Neural progenitor cell (in vitro differentiated cells): ENCODE measurements at regions not wholly inside any gene's neighbourhood (a gene's known extent, or its start where the extent isn't known, plus 50 kb on each side); places are given as distances from the start of the nearest gene placed in this dataset.

Source experiments
- DNase-seq: peaks from one replicate; pipeline ENCODE4 v3.0.0-alpha.2; 2016; ENCODE audit warnings: low spot score
- H2AFZ ChIP-seq: fragments of 200-600 bp; sonication (generic); replicated peaks from 2 replicates; pipeline ENCODE4 v1.6.1; 2016; ENCODE audit warnings: antibody characterized with exemption
- H3F3A ChIP-seq: fragments of 200-600 bp; sonication (generic); 2 replicates; pipeline ENCODE4 v1.6.1; 2016; ENCODE audit warnings: antibody characterized with exemption, low read depth
- H3K27ac ChIP-seq: fragments of 200-600 bp; sonication (generic); 2 replicates; pipeline ENCODE4 v1.5.1; 2016; ENCODE audit warnings: mild to moderate bottlenecking
- H3K27me3 ChIP-seq: fragments of 200-600 bp; sonication (generic); 2 replicates; pipeline ENCODE4 v1.6.1; 2016; ENCODE audit warnings: mild to moderate bottlenecking, moderate library complexity
- H3K36me3 ChIP-seq: fragments of 200-600 bp; sonication (generic); 2 replicates; pipeline ENCODE4 v1.5.1; 2016
- H3K4me1 ChIP-seq: fragments of 200-600 bp; sonication (generic); 2 replicates; pipeline ENCODE4 v1.6.1; 2016; ENCODE audit warnings: mixed run types
- H3K4me2 ChIP-seq: fragments of 200-600 bp; sonication (generic); 2 replicates; pipeline ENCODE4 v1.6.1; 2016
- H3K4me3 ChIP-seq: fragments of 200-600 bp; sonication (generic); 2 replicates; pipeline ENCODE4 v1.5.1; 2016
- H3K79me2 ChIP-seq: fragments of 200-600 bp; sonication (generic); 2 replicates; pipeline ENCODE4 v1.6.1; 2016; ENCODE audit warnings: low read depth
- H3K9ac ChIP-seq: fragments of 200-600 bp; sonication (generic); 2 replicates; pipeline ENCODE4 v1.6.1; 2016
- H3K9me3 ChIP-seq: fragments of 200-600 bp; sonication (generic); 2 replicates; pipeline ENCODE4 v1.5.1; 2016; ENCODE audit warnings: low read depth
- H4K20me1 ChIP-seq: fragments of 200-600 bp; sonication (generic); 2 replicates; pipeline ENCODE4 v1.6.1; 2016; ENCODE audit warnings: low read depth
- H3K27ac Mint-ChIP-seq: 3 replicates; pipeline ENCODE4 v1.8.0; 2021; ENCODE audit warnings: mixed read lengths
- H3K27me3 Mint-ChIP-seq: 2 replicates; pipeline ENCODE4 v1.8.0; 2022; ENCODE audit warnings: low read depth, mild to moderate bottlenecking, inconsistent platforms, moderate library complexity, mixed read lengths; ENCODE audit not compliant: insufficient read depth
- H3K36me3 Mint-ChIP-seq: 3 replicates; pipeline ENCODE4 v1.8.0; 2021; ENCODE audit warnings: mixed read lengths
- H3K4me1 Mint-ChIP-seq: 3 replicates; pipeline ENCODE4 v1.8.0; 2021; ENCODE audit warnings: mixed read lengths
- H3K4me3 Mint-ChIP-seq: 3 replicates; pipeline ENCODE4 v1.8.0; 2021; ENCODE audit warnings: mild to moderate bottlenecking, moderate library complexity, mixed read lengths
- H3K9me3 Mint-ChIP-seq: 3 replicates; pipeline ENCODE4 v1.8.0; 2020; ENCODE audit warnings: mixed read lengths
- EZH2 ChIP-seq: fragments of 200-600 bp; sonication (generic); IDR thresholded peaks from 2 replicates; pipeline ENCODE4 v1.6.1; 2017; ENCODE audit warnings: antibody characterized with exemption, mild to moderate bottlenecking, moderate library complexity
- EZH2phosphoT487 ChIP-seq: fragments of 200-600 bp; sonication (generic); IDR thresholded peaks from 2 replicates; pipeline ENCODE4 v1.6.1; 2017; ENCODE audit warnings: antibody characterized with exemption
- TF ChIP-seq, protein P1 (sequence below): fragments of 200-600 bp; sonication (generic); IDR thresholded peaks from 2 replicates; pipeline ENCODE4 v1.5.1; 2017; ENCODE audit warnings: antibody characterized with exemption, mild to moderate bottlenecking

DNA sequence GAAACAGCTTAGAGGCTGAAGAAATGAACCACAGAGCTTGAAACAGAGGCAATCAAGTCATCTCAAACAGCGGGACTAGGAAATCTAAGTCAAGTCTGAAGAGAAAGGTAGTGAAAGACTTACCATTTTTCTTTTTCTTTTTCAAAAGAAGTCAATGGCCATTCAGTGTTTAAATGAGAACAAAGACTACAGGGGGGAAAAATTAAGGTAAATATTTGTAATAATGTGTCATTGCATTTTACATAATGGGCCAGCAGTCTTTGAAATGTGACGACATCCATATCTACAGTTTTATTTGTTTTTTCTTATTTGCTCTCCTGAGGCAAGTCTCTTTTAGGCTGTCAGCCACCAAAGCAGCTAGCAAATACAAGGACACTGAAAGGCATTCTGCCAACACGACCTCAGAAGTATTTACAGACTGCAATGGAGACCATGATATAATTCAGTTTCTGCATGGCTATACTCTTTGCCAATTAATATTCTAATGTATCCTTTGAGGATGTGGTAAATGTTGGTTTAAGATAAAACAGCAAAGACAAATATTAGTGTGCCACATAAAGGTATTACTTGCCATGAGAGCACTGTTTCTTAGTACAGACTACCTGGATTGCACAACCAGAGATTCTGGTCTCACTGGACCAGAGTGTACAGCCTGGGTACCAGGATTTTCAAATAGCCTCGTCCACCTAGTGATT lies 307.0 kb upstream of the THBS1 start:
- no peak overlapping the region for H3K27ac ChIP-seq
- H3K27ac Mint-ChIP-seq, result no peak overlapping the region
- H3K4me1 Mint-ChIP-seq, result no peaks in the 10 kb centered on the region
- H3K9ac ChIP-seq, result no peak overlapping the region
- H3K4me1 ChIP-seq, result no peaks in the 10 kb centered on the region
- H3F3A ChIP-seq, result no peaks in the 10 kb centered on the region
- DNase-seq, result no peak
- no peak overlapping the region for H2AFZ ChIP-seq
- no peaks in the 10 kb centered on the region for H3K36me3 ChIP-seq
- H3K9me3 Mint-ChIP-seq, result no peaks in the 10 kb centered on the region
- H3K4me3 Mint-ChIP-seq, result no peak overlapping the region
- no peaks in the 10 kb centered on the region for H3K36me3 Mint-ChIP-seq
- no peak overlapping the region for H3K4me3 ChIP-seq
- no peak for TF ChIP-seq EZH2phosphoT487
- TF ChIP-seq EZH2, result no peak
- no peaks in the 10 kb centered on the region for H3K27me3 ChIP-seq
- no peaks in the 10 kb centered on the region for H3K9me3 ChIP-seq
- H4K20me1 ChIP-seq, result no peaks in the 10 kb centered on the region
- H3K79me2 ChIP-seq, result no peaks in the 10 kb centered on the region
- H3K27me3 Mint-ChIP-seq, result peaks cover 2% of the 10 kb centered on the region
- no peak overlapping the region for H3K4me2 ChIP-seq

DNA sequence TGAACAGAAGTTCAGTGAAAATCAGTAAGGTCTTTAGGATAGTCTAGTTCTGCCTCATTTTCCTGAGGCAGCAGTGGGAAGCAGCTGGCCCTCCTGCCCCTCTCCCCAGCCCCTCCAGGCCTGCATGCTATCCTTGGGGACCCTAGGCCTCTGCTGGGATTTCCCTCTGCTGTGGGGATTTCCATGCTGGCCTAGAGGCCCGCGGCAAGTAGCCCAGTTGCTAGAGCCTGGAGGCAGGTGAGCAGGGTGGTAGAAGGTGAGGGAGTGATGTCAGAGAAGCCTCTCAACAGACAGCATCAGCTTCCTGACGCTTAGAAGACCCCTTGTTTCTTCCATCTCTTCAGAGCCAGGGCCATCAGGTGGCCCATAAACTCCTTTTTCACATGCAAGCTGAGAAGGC lies 305.8 kb upstream of the THBS1 start:
- TF ChIP-seq EZH2 (no peak), EZH2phosphoT487 (no peak)
- TF ChIP-seq, protein P1, sequence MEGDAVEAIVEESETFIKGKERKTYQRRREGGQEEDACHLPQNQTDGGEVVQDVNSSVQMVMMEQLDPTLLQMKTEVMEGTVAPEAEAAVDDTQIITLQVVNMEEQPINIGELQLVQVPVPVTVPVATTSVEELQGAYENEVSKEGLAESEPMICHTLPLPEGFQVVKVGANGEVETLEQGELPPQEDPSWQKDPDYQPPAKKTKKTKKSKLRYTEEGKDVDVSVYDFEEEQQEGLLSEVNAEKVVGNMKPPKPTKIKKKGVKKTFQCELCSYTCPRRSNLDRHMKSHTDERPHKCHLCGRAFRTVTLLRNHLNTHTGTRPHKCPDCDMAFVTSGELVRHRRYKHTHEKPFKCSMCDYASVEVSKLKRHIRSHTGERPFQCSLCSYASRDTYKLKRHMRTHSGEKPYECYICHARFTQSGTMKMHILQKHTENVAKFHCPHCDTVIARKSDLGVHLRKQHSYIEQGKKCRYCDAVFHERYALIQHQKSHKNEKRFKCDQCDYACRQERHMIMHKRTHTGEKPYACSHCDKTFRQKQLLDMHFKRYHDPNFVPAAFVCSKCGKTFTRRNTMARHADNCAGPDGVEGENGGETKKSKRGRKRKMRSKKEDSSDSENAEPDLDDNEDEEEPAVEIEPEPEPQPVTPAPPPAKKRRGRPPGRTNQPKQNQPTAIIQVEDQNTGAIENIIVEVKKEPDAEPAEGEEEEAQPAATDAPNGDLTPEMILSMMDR, result no peak
- no peaks in the 10 kb centered on the region for H3K79me2 ChIP-seq
- Mint-ChIP-seq H3K27me3 (peaks cover 2% of the 10 kb centered on the region), H3K4me1 (no peaks in the 10 kb centered on the region), H3K4me3 (no peak overlapping the region), H3K27ac (no peak overlapping the region), H3K36me3 (no peaks in the 10 kb centered on the region), H3K9me3 (no peaks in the 10 kb centered on the region)
- H2AFZ ChIP-seq, result peak overlapping the region; percentile 74
- H3K4me1 ChIP-seq, result no peaks in the 10 kb centered on the region
- H4K20me1 ChIP-seq, result no peaks in the 10 kb centered on the region
- DNase-seq, result no peak
- no peak overlapping the region for H3K9ac ChIP-seq
- H3F3A ChIP-seq, result no peaks in the 10 kb centered on the region
- no peak overlapping the region for H3K27ac ChIP-seq
- no peaks in the 10 kb centered on the region for H3K27me3 ChIP-seq
- no peak overlapping the region for H3K4me2 ChIP-seq
- no peaks in the 10 kb centered on the region for H3K9me3 ChIP-seq
- no peak overlapping the region for H3K4me3 ChIP-seq
- no peaks in the 10 kb centered on the region for H3K36me3 ChIP-seq

DNA sequence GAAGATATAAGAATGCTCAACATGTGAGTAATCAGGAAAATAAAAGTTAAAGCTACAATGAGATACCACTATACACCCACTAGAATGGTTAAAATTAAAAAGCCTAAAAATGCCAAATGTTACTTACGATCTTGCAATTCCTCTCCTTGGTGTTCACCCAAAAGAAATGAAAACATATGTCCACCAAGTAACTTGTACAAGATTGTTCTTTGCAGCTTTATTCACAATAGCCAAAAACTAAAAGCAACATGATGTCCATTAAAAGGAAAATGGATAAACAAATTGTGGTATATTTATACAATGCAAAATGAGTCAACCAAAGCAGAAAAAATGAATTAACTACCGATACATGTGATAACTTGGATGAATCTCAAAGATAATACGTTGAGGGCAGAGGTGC lies 301.6 kb upstream of the THBS1 start:
- H3K36me3 Mint-ChIP-seq, result no peaks in the 10 kb centered on the region
- H3K9me3 Mint-ChIP-seq, result peaks cover 4% of the 10 kb centered on the region
- Histone ChIP-seq H3K79me2 (no peaks in the 10 kb centered on the region), H3K4me2 (no peak overlapping the region), H3K9me3 (no peaks in the 10 kb centered on the region), H3K27me3 (no peaks in the 10 kb centered on the region), H3K27ac (no peak overlapping the region), H3F3A (no peaks in the 10 kb centered on the region), H3K9ac (no peak overlapping the region), H3K4me3 (no peak overlapping the region), H3K4me1 (no peaks in the 10 kb centered on the region), H2AFZ (no peak overlapping the region), H4K20me1 (no peaks in the 10 kb centered on the region), H3K36me3 (no peaks in the 10 kb centered on the region)
- H3K27ac Mint-ChIP-seq, result no peak overlapping the region
- no peaks in the 10 kb centered on the region for H3K4me1 Mint-ChIP-seq
- TF ChIP-seq EZH2phosphoT487, result no peak
- TF ChIP-seq, protein P1, result no peak
- H3K4me3 Mint-ChIP-seq, result no peak overlapping the region
- H3K27me3 Mint-ChIP-seq, result no peaks in the 10 kb centered on the region
- no peak for DNase-seq

DNA sequence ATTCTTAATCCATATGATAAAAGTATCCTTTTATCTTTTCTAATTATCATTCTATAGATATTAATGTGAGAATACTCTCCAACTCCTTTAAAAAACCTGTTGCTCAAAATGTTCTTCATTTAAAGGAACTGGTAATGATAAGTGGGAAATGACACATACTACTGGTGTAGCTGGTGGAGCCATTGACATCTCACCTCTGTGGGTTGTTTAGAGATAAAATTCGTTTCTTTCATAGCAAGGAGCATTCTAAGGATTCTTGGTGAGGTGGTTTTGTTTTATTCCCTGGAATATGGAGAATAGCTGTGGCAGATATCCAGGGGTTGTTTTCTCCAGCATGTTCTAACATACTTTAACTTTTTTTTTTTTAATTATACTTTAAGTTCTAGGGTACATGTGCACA lies 299.8 kb upstream of the THBS1 start:
- no peaks in the 10 kb centered on the region for H3K27me3 Mint-ChIP-seq
- no peak overlapping the region for H3K4me3 ChIP-seq
- H3K36me3 ChIP-seq, result no peaks in the 10 kb centered on the region
- H3K9me3 ChIP-seq, result no peaks in the 10 kb centered on the region
- TF ChIP-seq EZH2phosphoT487 (no peak), EZH2 (no peak)
- TF ChIP-seq, protein P1, result no peak
- H3K4me1 Mint-ChIP-seq, result no peaks in the 10 kb centered on the region
- H3K9ac ChIP-seq, result no peak overlapping the region
- no peaks in the 10 kb centered on the region for H3K79me2 ChIP-seq
- H3K36me3 Mint-ChIP-seq, result no peaks in the 10 kb centered on the region
- no peak overlapping the region for H3K4me3 Mint-ChIP-seq
- H3K27ac ChIP-seq, result no peak overlapping the region
- no peaks in the 10 kb centered on the region for H4K20me1 ChIP-seq
- H2AFZ ChIP-seq, result no peak overlapping the region
- H3F3A ChIP-seq, result no peaks in the 10 kb centered on the region
- H3K4me2 ChIP-seq, result no peak overlapping the region
- H3K9me3 Mint-ChIP-seq, result peaks cover 4% of the 10 kb centered on the region
- H3K27ac Mint-ChIP-seq, result no peak overlapping the region
- H3K27me3 ChIP-seq, result no peaks in the 10 kb centered on the region
- no peak for DNase-seq
- no peaks in the 10 kb centered on the region for H3K4me1 ChIP-seq
